ENCODE measurements at regions not wholly inside any gene's neighbourhood (a gene's known extent, or its start where the extent isn't known, plus 50 kb on each side); places are given as distances from the start of the nearest gene placed in this dataset.
"Not testable (repeated sequence)": the region's sequence is repeated elsewhere in the genome, so short reads cannot be mapped to it uniquely, and the experiment has no call there.

DNA sequence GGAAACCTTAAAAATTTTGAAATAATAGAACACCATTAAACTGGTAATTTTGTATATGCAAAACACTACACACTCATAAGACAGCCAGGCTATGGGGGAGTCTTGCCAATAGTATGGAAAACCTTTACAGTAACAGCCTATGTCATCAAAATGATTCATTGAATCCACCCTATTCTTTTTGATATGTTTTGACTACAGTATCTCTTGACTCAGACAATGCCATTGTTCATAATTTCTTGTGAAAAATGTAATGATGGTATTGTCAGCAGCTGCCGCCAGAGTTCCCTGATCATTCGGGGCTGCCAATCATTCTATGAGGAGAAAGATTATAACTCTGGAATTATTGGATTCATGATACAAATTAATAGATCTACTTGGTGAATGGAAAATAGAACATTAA is 101.4 kb upstream of the POC5 start:
- H3K4me3 ChIP-seq, result no peak overlapping the region
- H2AFZ ChIP-seq (ENCODE audit: control insufficient read depth, low read depth, low read length), result no peak overlapping the region
- 71% methylated on average over 2 of the region's 2 CpGs for WGBS (ENCODE audit: insufficient coverage, insufficient replicate concordance, low lambda C conversion rate, missing lambda C conversion rate)
- POLR2A ChIA-PET, result no interaction called here
- no peak overlapping the region for H3K9ac ChIP-seq (ENCODE audit: control insufficient read depth, insufficient read depth, low read length)
- in situ Hi-C loops (cut with MboI) (no loop called here), intact Hi-C loops (cut with micrococcal nuclease; ENCODE audit: unreplicated experiment) (no loop called here)
- DNase-seq (ENCODE audit: low read depth, low spot score), result no peak
- TF ChIP-seq USF1 (IDR thresholded peaks at IDR 0.05; ENCODE audit: borderline replicate concordance, extremely low read length, insufficient read depth, low read depth, low read length) (no peak), HDAC6 (IDR thresholded peaks at IDR 0.05; ENCODE audit: unreplicated experiment) (no peak), FOXK2 (IDR thresholded peaks at IDR 0.05) (no peak), ZNF274 (IDR thresholded peaks at IDR 0.05; ENCODE audit: insufficient read depth, insufficient read length) (no peak), RCOR1 (conservative IDR thresholded peaks at IDR 0.05; ENCODE audit: low read depth, low read length) (no peak), POLR2AphosphoS5 (IDR thresholded peaks at IDR 0.05; ENCODE audit: low read length) (no peak), SPI1 (IDR thresholded peaks at IDR 0.05; ENCODE audit: borderline replicate concordance, insufficient read depth, low read depth, low read length) (no peak), RUNX3 (IDR thresholded peaks at IDR 0.05; ENCODE audit: low read length) (no peak), RAD51 (IDR thresholded peaks at IDR 0.05) (no peak), CBFB (IDR thresholded peaks at IDR 0.05; ENCODE audit: low read depth) (no peak), TARDBP (IDR thresholded peaks at IDR 0.05; ENCODE audit: borderline replicate concordance) (no peak), PML (IDR thresholded peaks at IDR 0.05; ENCODE audit: low read length) (no peak), YY1 (IDR thresholded peaks at IDR 0.05; ENCODE audit: low read depth, low read length) (no peak), NR2C2 (IDR thresholded peaks at IDR 0.05; ENCODE audit: borderline replicate concordance, control insufficient read depth, insufficient read length, low read depth) (no peak), BRCA1 (IDR thresholded peaks at IDR 0.05; ENCODE audit: low read depth, low read length) (no peak), DPF2 (IDR thresholded peaks at IDR 0.05) (no peak), ETV6 (conservative IDR thresholded peaks at IDR 0.05 in 1 of 2, IDR thresholded peaks at IDR 0.05 in 1 of 2; ENCODE audit: borderline replicate concordance in 1 of 2, low read depth in 1 of 2) (no peak)
- TF ChIP-seq, protein P1, sequence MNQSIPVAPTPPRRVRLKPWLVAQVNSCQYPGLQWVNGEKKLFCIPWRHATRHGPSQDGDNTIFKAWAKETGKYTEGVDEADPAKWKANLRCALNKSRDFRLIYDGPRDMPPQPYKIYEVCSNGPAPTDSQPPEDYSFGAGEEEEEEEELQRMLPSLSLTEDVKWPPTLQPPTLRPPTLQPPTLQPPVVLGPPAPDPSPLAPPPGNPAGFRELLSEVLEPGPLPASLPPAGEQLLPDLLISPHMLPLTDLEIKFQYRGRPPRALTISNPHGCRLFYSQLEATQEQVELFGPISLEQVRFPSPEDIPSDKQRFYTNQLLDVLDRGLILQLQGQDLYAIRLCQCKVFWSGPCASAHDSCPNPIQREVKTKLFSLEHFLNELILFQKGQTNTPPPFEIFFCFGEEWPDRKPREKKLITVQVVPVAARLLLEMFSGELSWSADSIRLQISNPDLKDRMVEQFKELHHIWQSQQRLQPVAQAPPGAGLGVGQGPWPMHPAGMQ (IDR thresholded peaks at IDR 0.05; ENCODE audit: borderline replicate concordance), result no peak
- BruUV-seq (replicated peaks), result no TSS peak
- H3K4me1 ChIP-seq (ENCODE audit: control insufficient read depth, insufficient read depth, low read length), result no peaks in the 10 kb centered on the region
- H3K4me2 ChIP-seq (ENCODE audit: control insufficient read depth, insufficient read depth), result no peak overlapping the region
- no peaks in the 10 kb centered on the region for H3K27me3 ChIP-seq (replicated peaks in 1 of 2; ENCODE audit: control insufficient read depth in 2 of 2, insufficient read depth in 2 of 2, low read length in 1 of 2)
- H4K20me1 ChIP-seq (ENCODE audit: control insufficient read depth, insufficient read depth), result no peaks in the 10 kb centered on the region
- no peak for ATAC-seq
- H3K27ac ChIP-seq (ENCODE audit: control insufficient read depth, insufficient read depth), result no peak overlapping the region
- CTCF ChIA-PET, result no interaction called here
- SMC1A ChIA-PET (ENCODE audit: uncharacterized antibody, unreplicated experiment), result no interaction called here
- no peaks in the 10 kb centered on the region for H3K36me3 ChIP-seq (ENCODE audit: control insufficient read depth in 2 of 2, insufficient read depth in 2 of 2, low read length in 1 of 2)
- no peaks in the 10 kb centered on the region for H3K79me2 ChIP-seq (ENCODE audit: control insufficient read depth, insufficient read depth, low read length)
- RAD21 ChIA-PET (ENCODE audit: unreplicated experiment), result no interaction called here
- FAIRE-seq, result no peak
- no peaks in the 10 kb centered on the region; the same call in 2 of the 3 replicates for H3K9me3 ChIP-seq (replicated peaks; ENCODE audit: control insufficient read depth, insufficient read depth, low read length)

DNA sequence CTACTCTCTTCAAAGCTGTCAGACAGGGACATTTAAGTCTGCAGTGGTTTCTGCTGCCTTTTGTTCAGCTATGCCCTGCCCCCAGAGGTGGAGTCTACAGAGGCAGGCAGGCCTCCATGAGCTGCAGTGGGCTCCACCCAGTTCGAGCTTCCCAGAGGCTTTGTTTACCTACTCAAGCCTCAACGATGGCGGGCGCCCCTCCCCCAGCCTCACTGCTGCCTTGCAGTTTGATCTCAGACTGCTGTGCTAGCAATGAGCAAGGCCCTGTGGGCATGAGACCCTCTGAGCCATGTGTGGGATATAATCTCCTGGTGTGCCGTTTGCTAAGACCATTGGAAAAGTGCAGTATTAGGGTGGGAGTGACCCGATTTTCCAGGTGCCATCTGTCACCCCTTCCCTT is 82.5 kb upstream of the POC5 start:
- ATAC-seq; POLR2A ChIA-PET; H3K9me3 ChIP-seq (replicated peaks; ENCODE audit: control insufficient read depth, insufficient read depth, low read length); H3K4me2 ChIP-seq (ENCODE audit: control insufficient read depth, insufficient read depth); intact Hi-C loops (cut with micrococcal nuclease; ENCODE audit: unreplicated experiment); H3K9ac ChIP-seq (ENCODE audit: control insufficient read depth, insufficient read depth, low read length); H3K4me3 ChIP-seq; H3K27me3 ChIP-seq (replicated peaks in 1 of 2; ENCODE audit: control insufficient read depth in 2 of 2, insufficient read depth in 2 of 2, low read length in 1 of 2); H3K4me1 ChIP-seq (ENCODE audit: control insufficient read depth, insufficient read depth, low read length); RAD21 ChIA-PET (ENCODE audit: unreplicated experiment); DNase-seq (ENCODE audit: low read depth, low spot score); H2AFZ ChIP-seq (ENCODE audit: control insufficient read depth, low read depth, low read length); H3K79me2 ChIP-seq (ENCODE audit: control insufficient read depth, insufficient read depth, low read length); H4K20me1 ChIP-seq (ENCODE audit: control insufficient read depth, insufficient read depth); BruUV-seq (replicated peaks); FAIRE-seq; H3K27ac ChIP-seq (ENCODE audit: control insufficient read depth, insufficient read depth); in situ Hi-C loops (cut with MboI); H3K36me3 ChIP-seq (ENCODE audit: control insufficient read depth in 2 of 2, insufficient read depth in 2 of 2, low read length in 1 of 2): not testable (repeated sequence)
- WGBS (ENCODE audit: insufficient coverage, insufficient replicate concordance, low lambda C conversion rate, missing lambda C conversion rate), result 39% methylated on average over 6 of the region's 6 CpGs
- ChIA-PET SMC1A (ENCODE audit: uncharacterized antibody, unreplicated experiment) (interaction anchor here (0.9 kb wide), 1 partner anchor 119 kb away, joined by 3 read pairs; no protein-coding TSS in a partner anchor), CTCF (interaction anchor here (1.3 kb wide), 1 partner anchor 13 kb away, joined by 4 read pairs; no protein-coding TSS in a partner anchor)
